ENCODE measurements at regions not wholly inside any gene's neighbourhood (a gene's known extent, or its start where the extent isn't known, plus 50 kb on each side); places are given as distances from the start of the nearest gene placed in this dataset.

DNA sequence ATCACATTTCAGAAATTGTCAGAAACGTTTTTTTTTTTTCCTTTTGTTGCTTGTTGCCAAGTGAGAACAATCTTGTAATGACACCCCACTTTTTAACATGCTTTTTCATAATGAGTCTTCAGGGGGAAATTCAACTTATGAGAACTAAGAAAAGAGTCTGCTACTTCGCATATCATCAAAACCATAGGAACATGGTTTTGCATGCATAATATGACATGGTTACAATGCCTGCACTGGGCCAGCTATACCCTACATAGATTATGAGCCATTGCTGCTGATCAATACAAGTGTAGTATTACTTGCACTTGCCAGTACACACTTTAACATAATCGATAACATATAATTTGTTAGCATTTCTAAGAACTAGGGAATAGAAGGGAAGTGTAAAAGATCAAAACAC, 191.0 kb upstream of the NBEA start:
- TF ChIP-seq EZH2phosphoT487 (IDR thresholded peaks at IDR 0.05; ENCODE audit: borderline replicate concordance): no peak
- TF ChIP-seq, protein P1, sequence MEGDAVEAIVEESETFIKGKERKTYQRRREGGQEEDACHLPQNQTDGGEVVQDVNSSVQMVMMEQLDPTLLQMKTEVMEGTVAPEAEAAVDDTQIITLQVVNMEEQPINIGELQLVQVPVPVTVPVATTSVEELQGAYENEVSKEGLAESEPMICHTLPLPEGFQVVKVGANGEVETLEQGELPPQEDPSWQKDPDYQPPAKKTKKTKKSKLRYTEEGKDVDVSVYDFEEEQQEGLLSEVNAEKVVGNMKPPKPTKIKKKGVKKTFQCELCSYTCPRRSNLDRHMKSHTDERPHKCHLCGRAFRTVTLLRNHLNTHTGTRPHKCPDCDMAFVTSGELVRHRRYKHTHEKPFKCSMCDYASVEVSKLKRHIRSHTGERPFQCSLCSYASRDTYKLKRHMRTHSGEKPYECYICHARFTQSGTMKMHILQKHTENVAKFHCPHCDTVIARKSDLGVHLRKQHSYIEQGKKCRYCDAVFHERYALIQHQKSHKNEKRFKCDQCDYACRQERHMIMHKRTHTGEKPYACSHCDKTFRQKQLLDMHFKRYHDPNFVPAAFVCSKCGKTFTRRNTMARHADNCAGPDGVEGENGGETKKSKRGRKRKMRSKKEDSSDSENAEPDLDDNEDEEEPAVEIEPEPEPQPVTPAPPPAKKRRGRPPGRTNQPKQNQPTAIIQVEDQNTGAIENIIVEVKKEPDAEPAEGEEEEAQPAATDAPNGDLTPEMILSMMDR (conservative IDR thresholded peaks at IDR 0.05; ENCODE audit: low read length): no peak
- Histone ChIP-seq H2AFZ (ENCODE audit: low read length) (no peak overlapping the region), H3F3A (ENCODE audit: low read depth) (no peaks in the 10 kb centered on the region), H3K79me2 (ENCODE audit: insufficient read depth, low read length) (no peaks in the 10 kb centered on the region), H3K4me3 (ENCODE audit: low read length, poor library complexity, severe bottlenecking) (no peak overlapping the region), H3K9ac (ENCODE audit: low read depth, low read length, poor library complexity, severe bottlenecking) (no peak overlapping the region), H3K27me3 (ENCODE audit: insufficient read depth, low read length, poor library complexity, severe bottlenecking) (no peaks in the 10 kb centered on the region), H3K36me3 (ENCODE audit: insufficient read depth, low read length) (no peaks in the 10 kb centered on the region), H3K9me3 (ENCODE audit: insufficient read depth, low read depth, low read length) (no peaks in the 10 kb centered on the region), H3K4me2 (ENCODE audit: low read depth, low read length, poor library complexity, severe bottlenecking) (no peak overlapping the region), H4K20me1 (ENCODE audit: insufficient read depth, low read length, poor library complexity, severe bottlenecking) (no peaks in the 10 kb centered on the region), H3K4me1 (ENCODE audit: insufficient read depth, low read length, poor library complexity, severe bottlenecking) (no peaks in the 10 kb centered on the region), H3K9me2 (replicated peaks; ENCODE audit: low read depth, low read length) (no peaks in the 10 kb centered on the region)

DNA sequence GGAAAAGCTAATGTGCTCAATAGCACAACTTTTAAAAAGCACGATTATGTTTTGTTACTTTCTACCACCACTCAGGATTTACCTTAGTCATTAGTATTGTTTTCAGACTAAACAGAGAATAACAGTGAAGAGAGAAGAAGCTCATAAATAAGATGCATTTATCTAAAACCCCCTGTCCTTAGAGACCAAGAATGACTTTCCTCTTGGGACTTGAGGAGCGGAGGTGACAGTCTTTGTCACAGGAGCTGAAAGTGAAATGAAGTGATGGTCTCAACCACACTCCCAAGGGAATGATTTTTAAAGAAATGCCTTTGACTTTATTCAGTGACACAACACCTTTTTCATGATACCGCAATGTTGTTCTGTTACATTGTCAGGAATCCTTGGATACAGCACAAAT, 190.6 kb upstream of the NBEA start:
- Histone ChIP-seq H3F3A (ENCODE audit: low read depth) (no peaks in the 10 kb centered on the region), H3K9me3 (ENCODE audit: insufficient read depth, low read depth, low read length) (no peaks in the 10 kb centered on the region), H2AFZ (ENCODE audit: low read length) (no peak overlapping the region), H3K4me3 (ENCODE audit: low read length, poor library complexity, severe bottlenecking) (no peak overlapping the region), H4K20me1 (ENCODE audit: insufficient read depth, low read length, poor library complexity, severe bottlenecking) (no peaks in the 10 kb centered on the region), H3K9me2 (replicated peaks; ENCODE audit: low read depth, low read length) (no peaks in the 10 kb centered on the region), H3K4me1 (ENCODE audit: insufficient read depth, low read length, poor library complexity, severe bottlenecking) (no peaks in the 10 kb centered on the region), H3K27me3 (ENCODE audit: insufficient read depth, low read length, poor library complexity, severe bottlenecking) (no peaks in the 10 kb centered on the region), H3K4me2 (ENCODE audit: low read depth, low read length, poor library complexity, severe bottlenecking) (no peak overlapping the region), H3K79me2 (ENCODE audit: insufficient read depth, low read length) (no peaks in the 10 kb centered on the region), H3K9ac (ENCODE audit: low read depth, low read length, poor library complexity, severe bottlenecking) (no peak overlapping the region), H3K36me3 (ENCODE audit: insufficient read depth, low read length) (no peaks in the 10 kb centered on the region)
- TF ChIP-seq, protein P1 (conservative IDR thresholded peaks at IDR 0.05; ENCODE audit: low read length): no peak
- TF ChIP-seq EZH2phosphoT487 (IDR thresholded peaks at IDR 0.05; ENCODE audit: borderline replicate concordance): no peak

DNA sequence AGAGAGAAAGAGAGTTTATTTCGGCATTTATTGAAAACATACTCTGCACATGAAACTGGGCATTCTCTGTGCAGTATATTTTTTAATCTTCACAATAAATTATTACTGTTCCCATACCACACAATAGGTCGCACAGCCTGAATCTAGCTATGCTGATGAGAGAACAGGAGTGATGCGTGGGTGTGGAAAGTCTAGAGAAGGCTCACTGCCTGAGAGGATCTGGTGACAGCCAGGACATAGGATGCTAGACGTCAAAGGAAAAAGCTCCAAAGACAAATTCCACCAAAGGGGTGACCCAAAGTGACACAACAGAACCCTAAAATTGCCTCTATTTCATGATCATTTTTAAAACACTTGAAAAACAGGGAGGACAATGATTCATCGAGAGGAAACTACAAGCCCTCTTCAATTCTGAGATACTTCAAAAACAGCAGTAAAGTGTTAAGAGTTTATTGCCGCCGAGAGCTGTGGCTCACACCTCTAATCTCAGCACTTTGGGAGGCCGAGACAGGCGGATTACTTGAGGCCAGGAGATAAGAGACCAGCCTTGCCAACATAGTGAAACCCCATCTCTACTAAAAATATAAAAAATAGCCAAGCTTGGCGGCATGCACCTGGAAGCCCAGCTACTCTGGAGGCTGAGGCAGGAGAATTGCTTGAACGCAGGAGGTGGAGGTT, 189.6 kb upstream of the NBEA start:
- Histone ChIP-seq H3K27me3 (ENCODE audit: insufficient read depth, low read length, poor library complexity, severe bottlenecking) (no peaks in the 10 kb centered on the region), H3F3A (ENCODE audit: low read depth) (no peaks in the 10 kb centered on the region), H3K4me1 (ENCODE audit: insufficient read depth, low read length, poor library complexity, severe bottlenecking) (no peaks in the 10 kb centered on the region), H3K4me3 (ENCODE audit: low read length, poor library complexity, severe bottlenecking) (no peak overlapping the region), H4K20me1 (ENCODE audit: insufficient read depth, low read length, poor library complexity, severe bottlenecking) (no peaks in the 10 kb centered on the region), H2AFZ (ENCODE audit: low read length) (no peak overlapping the region), H3K79me2 (ENCODE audit: insufficient read depth, low read length) (no peaks in the 10 kb centered on the region), H3K9me2 (replicated peaks; ENCODE audit: low read depth, low read length) (no peaks in the 10 kb centered on the region), H3K4me2 (ENCODE audit: low read depth, low read length, poor library complexity, severe bottlenecking) (no peak overlapping the region), H3K9ac (ENCODE audit: low read depth, low read length, poor library complexity, severe bottlenecking) (no peak overlapping the region), H3K9me3 (ENCODE audit: insufficient read depth, low read depth, low read length) (no peaks in the 10 kb centered on the region), H3K36me3 (ENCODE audit: insufficient read depth, low read length) (no peaks in the 10 kb centered on the region)
- no peak for TF ChIP-seq EZH2phosphoT487 (IDR thresholded peaks at IDR 0.05; ENCODE audit: borderline replicate concordance)
- TF ChIP-seq, protein P1 (conservative IDR thresholded peaks at IDR 0.05; ENCODE audit: low read length): no peak
